H9 (cell line): ENCODE measurements at regions not wholly inside any gene's neighbourhood (a gene's known extent, or its start where the extent isn't known, plus 50 kb on each side); places are given as distances from the start of the nearest gene placed in this dataset.

Source experiments
- DNase-seq: peaks from one replicate; pipeline ENCODE4 v3.0.0-alpha.2; 2017
- H2AFZ ChIP-seq: one replicate; pipeline ENCODE4 v1.6.1; 2013; ENCODE audit warnings: mild to moderate bottlenecking, low read length, control low read depth, moderate library complexity
- H2AK5ac ChIP-seq: 2 replicates; pipeline ENCODE4 v1.6.1; 2013; ENCODE audit warnings: low read length, control low read depth, mixed read lengths; ENCODE audit not compliant: insufficient read length
- H2BK120ac ChIP-seq: one replicate; pipeline ENCODE4 v1.6.1; 2013; ENCODE audit warnings: low read depth, mild to moderate bottlenecking, low read length, control low read depth, inconsistent platforms; ENCODE audit not compliant: poor library complexity, severe bottlenecking
- H2BK12ac ChIP-seq: 2 replicates; pipeline ENCODE4 v1.6.1; 2013; ENCODE audit warnings: low read length, control low read depth, mixed read lengths, low read depth; ENCODE audit not compliant: insufficient read length
- H2BK15ac ChIP-seq: 2 replicates; pipeline ENCODE4 v1.6.1; 2013; ENCODE audit warnings: low read depth, low read length, control low read depth
- H2BK20ac ChIP-seq: one replicate; pipeline ENCODE4 v1.6.1; 2013; ENCODE audit warnings: low read depth, mild to moderate bottlenecking, low read length, control low read depth, inconsistent platforms; ENCODE audit not compliant: poor library complexity, severe bottlenecking
- H2BK5ac ChIP-seq: 2 replicates; pipeline ENCODE4 v1.6.1; 2013; ENCODE audit warnings: low read length, control low read depth, mixed read lengths; ENCODE audit not compliant: insufficient read length
- H3K14ac ChIP-seq: 2 replicates; pipeline ENCODE4 v1.6.1; 2013; ENCODE audit warnings: low read length, control low read depth; ENCODE audit not compliant: insufficient read depth
- H3K18ac ChIP-seq: 2 replicates; pipeline ENCODE4 v1.6.1; 2013; ENCODE audit warnings: low read depth, mild to moderate bottlenecking, mixed read lengths, low read length, control low read depth; ENCODE audit not compliant: insufficient read length
- H3K23ac ChIP-seq: 2 replicates; pipeline ENCODE4 v1.6.1; 2013; ENCODE audit warnings: low read length, control low read depth, mixed read lengths, low read depth; ENCODE audit not compliant: insufficient read length
- H3K23me2 ChIP-seq: 2 replicates; pipeline ENCODE4 v1.6.1; 2013; ENCODE audit warnings: low read depth, mild to moderate bottlenecking, mixed read lengths, low read length, control low read depth; ENCODE audit not compliant: insufficient read length, poor library complexity, severe bottlenecking
- H3K27ac ChIP-seq: 2 replicates; pipeline ENCODE4 v1.5.1; 2013; ENCODE audit warnings: low read length, control low read depth, mixed read lengths, low read depth; ENCODE audit not compliant: insufficient read length
- H3K27me3 ChIP-seq: 2 replicates; pipeline ENCODE4 v1.6.1; 2013; ENCODE audit warnings: low read length, control low read depth, inconsistent platforms; ENCODE audit not compliant: insufficient read depth
- H3K4ac ChIP-seq: 2 replicates; pipeline ENCODE4 v1.6.1; 2013; ENCODE audit warnings: low read depth, mild to moderate bottlenecking, control low read depth, inconsistent platforms, low read length, moderate library complexity
- H3K4me1 ChIP-seq: 2 replicates; pipeline ENCODE4 v1.6.1; 2013; ENCODE audit warnings: low read length, control low read depth, inconsistent platforms; ENCODE audit not compliant: insufficient read depth
- H3K4me2 ChIP-seq: 2 replicates; pipeline ENCODE4 v1.6.1; 2013; ENCODE audit warnings: low read length, control low read depth, mixed read lengths; ENCODE audit not compliant: insufficient read length, insufficient read depth
- H3K56ac ChIP-seq: 2 replicates; pipeline ENCODE4 v1.6.1; 2013; ENCODE audit warnings: low read depth, mild to moderate bottlenecking, mixed read lengths, low read length, control low read depth; ENCODE audit not compliant: insufficient read length
- H3K79me1 ChIP-seq: 2 replicates; pipeline ENCODE4 v1.6.1; 2013; ENCODE audit warnings: low read depth, mild to moderate bottlenecking, moderate library complexity, low read length, control low read depth, inconsistent platforms; ENCODE audit not compliant: insufficient read depth, poor library complexity, severe bottlenecking
- H3K79me2 ChIP-seq: 2 replicates; pipeline ENCODE4 v1.6.1; 2013; ENCODE audit warnings: low read length, control low read depth, inconsistent platforms; ENCODE audit not compliant: insufficient read depth
- H3K9ac ChIP-seq: 2 replicates; pipeline ENCODE4 v1.6.1; 2013; ENCODE audit warnings: low read length, control low read depth, mixed read lengths; ENCODE audit not compliant: insufficient read length; ENCODE audit errors: extremely low read depth
- H3K9me3 ChIP-seq: one replicate; pipeline ENCODE4 v1.6.1; 2013; ENCODE audit warnings: low read depth, low read length, inconsistent platforms; ENCODE audit not compliant: control insufficient read depth
- H3T11ph ChIP-seq: one replicate; pipeline ENCODE4 v1.6.1; 2013; ENCODE audit warnings: mild to moderate bottlenecking, low read length, control low read depth, inconsistent platforms
- H4K20me1 ChIP-seq: one replicate; pipeline ENCODE4 v1.6.1; 2013; ENCODE audit not compliant: control insufficient read depth, insufficient read length, insufficient read depth
- H4K5ac ChIP-seq: 2 replicates; pipeline ENCODE4 v1.6.1; 2013; ENCODE audit warnings: low read depth, mild to moderate bottlenecking, mixed read lengths, low read length, control low read depth; ENCODE audit not compliant: insufficient read length
- H4K8ac ChIP-seq: replicated peaks from 2 replicates; pipeline ENCODE4 v1.6.1; 2013; ENCODE audit warnings: low read length, control low read depth, mixed read lengths, low read depth; ENCODE audit not compliant: insufficient read length
- H4K91ac ChIP-seq: 2 replicates; pipeline ENCODE4 v1.6.1; 2013; ENCODE audit warnings: low read depth, mild to moderate bottlenecking, moderate library complexity, mixed read lengths, low read length, control low read depth; ENCODE audit not compliant: insufficient read length
- H3K27ac Mint-ChIP-seq, 3 experiments: 2 replicates in 2 of 3; 3 replicates in 1 of 3; pipeline ENCODE4 v1.8.0; 2020 to 2021; ENCODE audit warnings: mixed read lengths in 3 of 3, mild to moderate bottlenecking in 1 of 3, moderate library complexity in 1 of 3
- H3K27me3 Mint-ChIP-seq: 2 replicates; pipeline ENCODE4 v1.8.0; 2021; ENCODE audit warnings: low read depth, mild to moderate bottlenecking, moderate library complexity, mixed read lengths
- H3K36me3 Mint-ChIP-seq, 3 experiments: 2 replicates in 2 of 3; 3 replicates in 1 of 3; pipeline ENCODE4 v1.8.0; 2020 to 2021; ENCODE audit warnings: low read depth in 3 of 3, mixed read lengths in 3 of 3; ENCODE audit not compliant: insufficient read depth in 1 of 3
- H3K4me1 Mint-ChIP-seq, 2 experiments: 2 replicates each; pipeline ENCODE4 v1.8.0; 2020; ENCODE audit warnings: mixed read lengths in 2 of 2
- H3K4me3 Mint-ChIP-seq, 2 experiments: 2 replicates in 1 of 2; 3 replicates in 1 of 2; pipeline ENCODE4 v1.8.0; 2020 to 2021; ENCODE audit warnings: mild to moderate bottlenecking in 2 of 2, mixed read lengths in 2 of 2, moderate library complexity in 1 of 2
- H3K9me3 Mint-ChIP-seq, 2 experiments: 2 replicates in 1 of 2; 3 replicates in 1 of 2; pipeline ENCODE4 v1.8.0; 2020; ENCODE audit warnings: mild to moderate bottlenecking in 2 of 2, mixed read lengths in 2 of 2, moderate library complexity in 1 of 2
- WGBS: extraction: QIAGEN DNeasy Blood & Tissue Kit; methylation state at CpG from one replicate; pipeline ENCODE4 v1.1.7; 2013; ENCODE audit warnings: missing lambda C conversion rate, low lambda C conversion rate, mixed read lengths; ENCODE audit not compliant: insufficient read length; ENCODE audit errors: extremely low coverage; 5-methylcytosine and 5-hydroxymethylcytosine counted together
- TF ChIP-seq, protein P1 (sequence below): fragments of 200-600 bp; sonication (generic); conservative IDR thresholded peaks from 3 replicates; pipeline ENCODE4 v1.8.0; 2021; ENCODE audit warnings: antibody characterized with exemption, mild to moderate bottlenecking

DNA sequence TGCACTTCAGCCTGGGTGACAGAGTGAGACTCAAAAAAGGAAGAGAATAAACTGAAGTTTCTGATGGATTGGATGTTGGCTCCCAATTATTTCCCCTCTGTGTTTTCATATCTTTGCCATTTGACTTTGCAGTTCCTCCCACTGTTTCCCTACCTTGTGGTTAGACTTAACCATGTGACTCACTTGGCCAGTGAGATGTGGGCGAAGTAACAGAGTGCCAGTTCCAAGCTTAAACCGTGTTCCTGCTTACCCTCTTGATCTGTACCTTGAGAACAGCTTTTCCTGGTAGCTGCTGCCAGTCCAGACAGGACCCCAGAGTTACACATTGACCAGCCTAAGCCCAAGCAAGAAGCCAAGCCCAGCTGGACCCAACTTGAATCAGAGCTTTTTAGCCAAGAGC lies 323.4 kb downstream of the LTN1 start:
- no peaks in the 10 kb centered on the region for H3K27me3 ChIP-seq
- H3K56ac ChIP-seq, result no peak overlapping the region
- H2BK120ac ChIP-seq, result no peak overlapping the region
- H3K4me2 ChIP-seq, result no peak overlapping the region
- no peak overlapping the region for H3K9ac ChIP-seq
- H2BK5ac ChIP-seq, result no peak overlapping the region
- no peak overlapping the region for H2BK12ac ChIP-seq
- H3K9me3 Mint-ChIP-seq, result no peaks in the 10 kb centered on the region
- no peaks in the 10 kb centered on the region for H3K79me2 ChIP-seq
- no peaks in the 10 kb centered on the region; the same call in 1 of the 2 replicates for H3K27me3 Mint-ChIP-seq
- H3K9me3 ChIP-seq, result no peaks in the 10 kb centered on the region
- no peak for DNase-seq
- H3K18ac ChIP-seq, result no peak overlapping the region
- no peaks in the 10 kb centered on the region for H3K4me1 Mint-ChIP-seq
- H3K14ac ChIP-seq, result no peak overlapping the region
- no peak overlapping the region for H2BK20ac ChIP-seq
- TF ChIP-seq, protein P1, sequence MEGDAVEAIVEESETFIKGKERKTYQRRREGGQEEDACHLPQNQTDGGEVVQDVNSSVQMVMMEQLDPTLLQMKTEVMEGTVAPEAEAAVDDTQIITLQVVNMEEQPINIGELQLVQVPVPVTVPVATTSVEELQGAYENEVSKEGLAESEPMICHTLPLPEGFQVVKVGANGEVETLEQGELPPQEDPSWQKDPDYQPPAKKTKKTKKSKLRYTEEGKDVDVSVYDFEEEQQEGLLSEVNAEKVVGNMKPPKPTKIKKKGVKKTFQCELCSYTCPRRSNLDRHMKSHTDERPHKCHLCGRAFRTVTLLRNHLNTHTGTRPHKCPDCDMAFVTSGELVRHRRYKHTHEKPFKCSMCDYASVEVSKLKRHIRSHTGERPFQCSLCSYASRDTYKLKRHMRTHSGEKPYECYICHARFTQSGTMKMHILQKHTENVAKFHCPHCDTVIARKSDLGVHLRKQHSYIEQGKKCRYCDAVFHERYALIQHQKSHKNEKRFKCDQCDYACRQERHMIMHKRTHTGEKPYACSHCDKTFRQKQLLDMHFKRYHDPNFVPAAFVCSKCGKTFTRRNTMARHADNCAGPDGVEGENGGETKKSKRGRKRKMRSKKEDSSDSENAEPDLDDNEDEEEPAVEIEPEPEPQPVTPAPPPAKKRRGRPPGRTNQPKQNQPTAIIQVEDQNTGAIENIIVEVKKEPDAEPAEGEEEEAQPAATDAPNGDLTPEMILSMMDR, result no peak
- H4K5ac ChIP-seq, result no peak overlapping the region
- H3T11ph ChIP-seq, result no peak overlapping the region
- H2AFZ ChIP-seq, result no peak overlapping the region
- WGBS, result no CpG with 5 or more reads among the region's 2 CpGs
- H3K79me1 ChIP-seq, result no peaks in the 10 kb centered on the region
- no peak overlapping the region for H3K4ac ChIP-seq
- peak overlapping the region in 1 of 3 experiments; percentile 65; a peak in 1 of 7 replicates for H3K27ac Mint-ChIP-seq
- no peaks in the 10 kb centered on the region for H3K36me3 Mint-ChIP-seq
- H3K4me3 Mint-ChIP-seq, result no peak overlapping the region
- H3K27ac ChIP-seq, result no peak overlapping the region
- H3K23me2 ChIP-seq, result no peaks in the 10 kb centered on the region
- H4K91ac ChIP-seq, result no peak overlapping the region
- no peak overlapping the region for H4K8ac ChIP-seq
- H2AK5ac ChIP-seq, result no peak overlapping the region
- no peaks in the 10 kb centered on the region for H4K20me1 ChIP-seq
- no peaks in the 10 kb centered on the region for H3K4me1 ChIP-seq
- H3K23ac ChIP-seq, result no peak overlapping the region
- H2BK15ac ChIP-seq, result no peak overlapping the region
